CD4-positive, alpha-beta T cell (primary cell): ENCODE measurements at regions not wholly inside any gene's neighbourhood (a gene's known extent, or its start where the extent isn't known, plus 50 kb on each side); places are given as distances from the start of the nearest gene placed in this dataset.

Experiments
- ATAC-seq: fragments of 200-7000 bp; cut with Tn5 transposase; one replicate; pipeline ENCODE4 v1.10.0; 2022; ENCODE audit warnings: mild to moderate bottlenecking; ENCODE audit not compliant: poor library complexity
- CTCF ChIA-PET: fragments of 350-600 bp; sonication (Branson Sonifier 250); formaldehyde crosslinking; loops from one replicate; lab custom pipeline; 2021; ENCODE audit warnings: antibody characterized with exemption, inconsistent platforms; lab: Charles Lee
- POLR2A ChIA-PET: fragments of 350-600 bp; sonication (Branson Sonifier 250); formaldehyde crosslinking; loops from one replicate; lab custom pipeline; 2021; ENCODE audit warnings: antibody characterized with exemption, inconsistent platforms; lab: Charles Lee
- DNase-seq, 14 experiments: peaks; one replicate each; pipeline ENCODE4 v3.0.0-alpha.2; 2013 to 2020; ENCODE audit warnings: mixed read lengths in 2 of 14
- H3K27ac ChIP-seq, 2 donors: one replicate each; pipeline versions ENCODE4 v1.5.1 to v1.7.0; 2013; ENCODE audit warnings: low read length in 2 of 2, low read depth in 1 of 2, mild to moderate bottlenecking in 1 of 2
- H3K27me3 ChIP-seq, 2 experiments: 1 replicate in 1 of 2; 2 replicates in 1 of 2; pipeline versions ENCODE4 v1.6.1 to v1.7.0; 2013; ENCODE audit warnings: low read length in 2 of 2, control low read depth in 1 of 2, mild to moderate bottlenecking in 1 of 2, moderate library complexity in 1 of 2; ENCODE audit not compliant: insufficient read depth in 2 of 2, control insufficient read depth in 1 of 2
- H3K36me3 ChIP-seq: one replicate; pipeline ENCODE4 v1.6.1; 2013; ENCODE audit warnings: low read length, control low read depth; ENCODE audit not compliant: insufficient read depth
- H3K4me1 ChIP-seq: one replicate; pipeline ENCODE4 v1.6.1; 2013; ENCODE audit warnings: low read length, control low read depth; ENCODE audit not compliant: insufficient read depth
- H3K4me3 ChIP-seq: one replicate; pipeline ENCODE4 v1.5.1; 2013; ENCODE audit warnings: mild to moderate bottlenecking, low read length, moderate library complexity
- H3K9me3 ChIP-seq, 2 experiments: 1 replicate in 1 of 2; 2 replicates in 1 of 2; pipeline versions ENCODE4 v1.6.1 to v1.7.0; 2013; ENCODE audit warnings: low read length in 2 of 2, mild to moderate bottlenecking in 2 of 2, control low read depth in 1 of 2, moderate library complexity in 1 of 2; ENCODE audit not compliant: control insufficient read depth in 1 of 2, insufficient read depth in 1 of 2
- H3K27ac Mint-ChIP-seq: one replicate; pipeline ENCODE4 v1.8.0; 2020; ENCODE audit warnings: mixed read lengths
- H3K27me3 Mint-ChIP-seq: one replicate; pipeline ENCODE4 v1.8.0; 2021; ENCODE audit warnings: mixed read lengths
- H3K36me3 Mint-ChIP-seq: one replicate; pipeline ENCODE4 v1.8.0; 2021; ENCODE audit warnings: low read depth, mixed read lengths
- H3K4me1 Mint-ChIP-seq: one replicate; pipeline ENCODE4 v1.8.0; 2021; ENCODE audit warnings: low read depth, mixed read lengths
- H3K4me3 Mint-ChIP-seq: one replicate; pipeline ENCODE4 v1.8.0; 2020; ENCODE audit warnings: mild to moderate bottlenecking, mixed read lengths
- H3K9me3 Mint-ChIP-seq: one replicate; pipeline ENCODE4 v1.8.0; 2020; ENCODE audit warnings: mixed read lengths
- intact Hi-C, 2 experiments: fragments of 100-400 bp; cut with DNase I in 1 of 2; cut with micrococcal nuclease in 1 of 2; formaldehyde crosslinking; loops; one replicate each; pipeline versions ENCODE4 v1.15.1 to v1.9.0; 2023 to 2025; cut with DNase I, micrococcal nuclease
- TF ChIP-seq, protein P1 (sequence below): fragments of 200-600 bp; IDR thresholded peaks from one replicate; pipeline ENCODE4 v1.8.0; 2022; ENCODE audit warnings: antibody characterized with exemption, mild to moderate bottlenecking

DNA sequence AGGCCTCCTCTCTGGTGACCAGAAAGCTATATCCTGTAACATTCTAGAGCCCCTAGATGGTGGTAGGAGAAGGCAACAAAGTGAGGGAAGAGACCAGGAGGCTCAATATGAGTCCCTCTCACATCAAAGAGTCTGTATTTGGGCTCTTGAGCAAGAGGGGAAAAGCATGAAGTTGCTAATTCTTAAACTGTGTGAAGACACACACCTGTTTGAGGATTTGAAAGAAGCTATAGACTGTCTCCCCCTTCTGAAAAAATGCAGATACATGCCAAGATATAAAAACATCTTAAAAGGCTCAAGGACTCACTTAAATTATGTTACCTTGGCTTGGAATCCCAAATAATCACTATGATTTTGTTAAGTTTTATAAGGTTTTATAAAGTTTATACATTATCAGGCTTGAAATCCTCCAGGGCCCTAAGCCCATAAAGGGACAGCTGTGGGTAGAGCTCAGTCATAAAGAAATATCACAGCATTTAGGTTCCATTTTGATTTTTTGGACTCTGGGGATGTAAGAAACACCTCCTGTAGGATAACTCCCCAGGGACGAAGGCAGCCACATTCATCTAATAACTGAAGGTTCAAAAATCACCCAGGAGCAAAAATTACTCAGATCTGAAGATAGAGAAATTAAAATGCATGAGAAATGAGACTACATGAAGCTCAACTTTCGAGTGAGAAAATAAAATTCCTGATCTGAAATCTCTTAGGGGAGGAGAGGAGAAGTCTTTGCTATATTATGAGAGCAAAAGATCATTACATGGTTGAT is 136.1 kb upstream of the LGALSL start:
- H3K27ac ChIP-seq, result no peak overlapping the region
- H3K36me3 Mint-ChIP-seq, result no peaks in the 10 kb centered on the region
- intact Hi-C loops, result no loop called here
- H3K4me1 Mint-ChIP-seq, result no peaks in the 10 kb centered on the region
- no peaks in the 10 kb centered on the region for H3K36me3 ChIP-seq
- TF ChIP-seq, protein P1, sequence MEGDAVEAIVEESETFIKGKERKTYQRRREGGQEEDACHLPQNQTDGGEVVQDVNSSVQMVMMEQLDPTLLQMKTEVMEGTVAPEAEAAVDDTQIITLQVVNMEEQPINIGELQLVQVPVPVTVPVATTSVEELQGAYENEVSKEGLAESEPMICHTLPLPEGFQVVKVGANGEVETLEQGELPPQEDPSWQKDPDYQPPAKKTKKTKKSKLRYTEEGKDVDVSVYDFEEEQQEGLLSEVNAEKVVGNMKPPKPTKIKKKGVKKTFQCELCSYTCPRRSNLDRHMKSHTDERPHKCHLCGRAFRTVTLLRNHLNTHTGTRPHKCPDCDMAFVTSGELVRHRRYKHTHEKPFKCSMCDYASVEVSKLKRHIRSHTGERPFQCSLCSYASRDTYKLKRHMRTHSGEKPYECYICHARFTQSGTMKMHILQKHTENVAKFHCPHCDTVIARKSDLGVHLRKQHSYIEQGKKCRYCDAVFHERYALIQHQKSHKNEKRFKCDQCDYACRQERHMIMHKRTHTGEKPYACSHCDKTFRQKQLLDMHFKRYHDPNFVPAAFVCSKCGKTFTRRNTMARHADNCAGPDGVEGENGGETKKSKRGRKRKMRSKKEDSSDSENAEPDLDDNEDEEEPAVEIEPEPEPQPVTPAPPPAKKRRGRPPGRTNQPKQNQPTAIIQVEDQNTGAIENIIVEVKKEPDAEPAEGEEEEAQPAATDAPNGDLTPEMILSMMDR, result no peak
- ChIA-PET POLR2A (interaction anchor here (1.2 to 1.8 kb wide), 2 partner anchors 9 to 281 kb away, joined by 3 to 9 read pairs; no protein-coding TSS in a partner anchor), CTCF (interaction anchor here (1.5 to 2.2 kb wide), 2 partner anchors 10 to 13 kb away, joined by 5 to 6 read pairs; no protein-coding TSS in a partner anchor)
- H3K4me1 ChIP-seq, result no peaks in the 10 kb centered on the region
- no peaks in the 10 kb centered on the region for H3K27me3 ChIP-seq
- no peaks in the 10 kb centered on the region for H3K27me3 Mint-ChIP-seq
- H3K9me3 ChIP-seq, result no peaks in the 10 kb centered on the region
- DNase-seq, result no peak
- no peak overlapping the region for H3K27ac Mint-ChIP-seq
- H3K9me3 Mint-ChIP-seq, result no peaks in the 10 kb centered on the region
- H3K4me3 ChIP-seq, result no peak overlapping the region
- no peak for ATAC-seq
- H3K4me3 Mint-ChIP-seq, result no peak overlapping the region

DNA sequence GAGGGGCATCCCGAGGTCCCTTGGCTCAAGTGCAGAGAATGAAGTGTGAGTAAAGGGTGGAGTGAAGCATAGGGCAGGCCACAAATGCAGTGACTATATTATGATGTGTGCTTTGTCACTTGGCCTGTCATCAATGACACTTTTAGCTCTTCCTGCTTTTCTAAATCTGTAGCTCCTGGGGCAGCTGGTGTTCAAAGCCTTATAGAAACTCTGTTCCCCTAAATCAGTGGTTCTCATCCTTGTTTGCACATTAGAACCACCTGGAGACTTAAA is 135.6 kb upstream of the LGALSL start:
- Histone ChIP-seq H3K9me3 (no peaks in the 10 kb centered on the region), H3K4me1 (peaks cover 5% of the 10 kb centered on the region), H3K27me3 (no peaks in the 10 kb centered on the region), H3K27ac (no peak overlapping the region), H3K36me3 (no peaks in the 10 kb centered on the region), H3K4me3 (no peak overlapping the region)
- no peak for DNase-seq
- POLR2A ChIA-PET, result interaction anchor here (1.2 to 1.8 kb wide), 2 partner anchors 9 to 282 kb away, joined by 3 to 9 read pairs; no protein-coding TSS in a partner anchor
- CTCF ChIA-PET, result interaction anchor here (1.5 kb wide), 1 partner anchor 10 kb away, joined by 5 read pairs; no protein-coding TSS in a partner anchor
- H3K36me3 Mint-ChIP-seq, result no peaks in the 10 kb centered on the region
- TF ChIP-seq, protein P1, result no peak
- H3K27ac Mint-ChIP-seq, result no peak overlapping the region
- H3K27me3 Mint-ChIP-seq, result no peaks in the 10 kb centered on the region
- peaks cover 3% of the 10 kb centered on the region for H3K4me1 Mint-ChIP-seq
- H3K9me3 Mint-ChIP-seq, result no peaks in the 10 kb centered on the region
- H3K4me3 Mint-ChIP-seq, result no peak overlapping the region
- no peak for ATAC-seq
- intact Hi-C loops, result no loop called here

DNA sequence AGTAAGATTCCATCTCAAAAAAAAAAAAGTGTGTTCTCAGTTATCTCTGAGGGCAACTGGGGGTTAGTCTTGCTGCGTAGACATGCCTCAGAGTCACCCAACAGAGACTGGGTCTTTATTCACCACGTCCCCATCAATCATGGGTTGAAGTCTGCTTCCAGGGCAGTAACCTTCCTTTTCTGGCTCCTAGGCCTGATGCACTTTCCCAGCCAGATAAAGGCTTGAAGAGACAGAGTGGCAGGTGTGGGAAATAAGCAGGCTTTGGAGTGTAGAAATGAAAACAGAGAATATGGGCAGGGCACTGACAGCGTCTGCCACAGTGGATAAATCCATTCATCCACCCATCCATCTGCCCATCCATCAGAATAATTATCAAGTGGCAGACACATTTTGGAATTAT is 134.1 kb upstream of the LGALSL start:
- POLR2A ChIA-PET, result interaction anchor here (0.6 kb wide), 1 partner anchor 269 kb away, joined by 3 read pairs; no protein-coding TSS in a partner anchor

More for the DNA sequence above, 134.1 kb upstream of the LGALSL start:
- Mint-ChIP-seq H3K4me3 (no peak overlapping the region), H3K27me3 (no peaks in the 10 kb centered on the region), H3K4me1 (peaks cover 16% of the 10 kb centered on the region), H3K9me3 (no peaks in the 10 kb centered on the region), H3K36me3 (no peaks in the 10 kb centered on the region), H3K27ac (no peak overlapping the region)
- Histone ChIP-seq H3K4me1 (peaks cover 10% of the 10 kb centered on the region), H3K27me3 (no peaks in the 10 kb centered on the region), H3K4me3 (no peak overlapping the region), H3K27ac (no peak overlapping the region), H3K36me3 (no peaks in the 10 kb centered on the region), H3K9me3 (no peaks in the 10 kb centered on the region)
- intact Hi-C loops, result loop anchor here in 1 of 2 experiments (5.0 to 10.0 kb wide), 3 partner anchors 115 to 625 kb away; no protein-coding TSS in a partner anchor
- CTCF ChIA-PET, result no interaction called here
- no peak for ATAC-seq
- no peak for DNase-seq
- TF ChIP-seq, protein P1, result no peak
